ENCODE measurements at regions not wholly inside any gene's neighbourhood (a gene's known extent, or its start where the extent isn't known, plus 50 kb on each side); places are given as distances from the start of the nearest gene placed in this dataset.

DNA sequence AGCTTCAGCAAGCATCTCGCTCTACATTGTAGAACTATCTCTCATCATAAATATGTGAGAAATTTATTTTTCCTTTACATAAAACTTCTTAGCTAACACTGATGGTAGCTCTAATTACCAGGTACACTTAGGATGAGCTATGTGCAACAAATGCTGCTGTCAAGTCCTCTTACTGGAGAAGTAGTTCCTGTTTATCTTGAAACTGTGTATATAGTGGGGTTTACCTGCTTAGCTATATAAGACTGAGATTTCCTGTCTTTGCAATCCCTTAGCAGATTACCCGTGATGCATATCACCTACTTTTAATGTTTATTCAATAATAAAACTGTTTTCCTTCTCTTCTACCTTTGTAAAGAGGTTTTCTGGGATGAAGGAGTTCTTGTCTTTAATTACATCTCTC lies 98.0 kb upstream of the USP15 start:
- no peak overlapping the region for H3K4me3 ChIP-seq (IDR thresholded peaks at IDR 0.05; ENCODE audit: insufficient read depth, low read depth, low read length)
- H3K4me2 ChIP-seq: no peak overlapping the region
- H3K27me3 ChIP-seq (ENCODE audit: insufficient read depth, low read depth): no peaks in the 10 kb centered on the region
- no peaks in the 10 kb centered on the region for H3K36me3 ChIP-seq (ENCODE audit: insufficient read depth)
- no peak overlapping the region for H3K9ac ChIP-seq
- H3K27ac ChIP-seq: no peak overlapping the region
- no peaks in the 10 kb centered on the region for H3K4me1 ChIP-seq (ENCODE audit: low read depth, poor library complexity, severe bottlenecking)
- TF ChIP-seq, protein P1, sequence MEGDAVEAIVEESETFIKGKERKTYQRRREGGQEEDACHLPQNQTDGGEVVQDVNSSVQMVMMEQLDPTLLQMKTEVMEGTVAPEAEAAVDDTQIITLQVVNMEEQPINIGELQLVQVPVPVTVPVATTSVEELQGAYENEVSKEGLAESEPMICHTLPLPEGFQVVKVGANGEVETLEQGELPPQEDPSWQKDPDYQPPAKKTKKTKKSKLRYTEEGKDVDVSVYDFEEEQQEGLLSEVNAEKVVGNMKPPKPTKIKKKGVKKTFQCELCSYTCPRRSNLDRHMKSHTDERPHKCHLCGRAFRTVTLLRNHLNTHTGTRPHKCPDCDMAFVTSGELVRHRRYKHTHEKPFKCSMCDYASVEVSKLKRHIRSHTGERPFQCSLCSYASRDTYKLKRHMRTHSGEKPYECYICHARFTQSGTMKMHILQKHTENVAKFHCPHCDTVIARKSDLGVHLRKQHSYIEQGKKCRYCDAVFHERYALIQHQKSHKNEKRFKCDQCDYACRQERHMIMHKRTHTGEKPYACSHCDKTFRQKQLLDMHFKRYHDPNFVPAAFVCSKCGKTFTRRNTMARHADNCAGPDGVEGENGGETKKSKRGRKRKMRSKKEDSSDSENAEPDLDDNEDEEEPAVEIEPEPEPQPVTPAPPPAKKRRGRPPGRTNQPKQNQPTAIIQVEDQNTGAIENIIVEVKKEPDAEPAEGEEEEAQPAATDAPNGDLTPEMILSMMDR (conservative IDR thresholded peaks at IDR 0.05; ENCODE audit: low read depth, low read length): no peak
- H4K20me1 ChIP-seq (ENCODE audit: insufficient read depth): no peaks in the 10 kb centered on the region
- H2AFZ ChIP-seq (ENCODE audit: low read depth): no peak overlapping the region
- no peaks in the 10 kb centered on the region for H3K79me2 ChIP-seq (ENCODE audit: insufficient read depth, low read depth)

DNA sequence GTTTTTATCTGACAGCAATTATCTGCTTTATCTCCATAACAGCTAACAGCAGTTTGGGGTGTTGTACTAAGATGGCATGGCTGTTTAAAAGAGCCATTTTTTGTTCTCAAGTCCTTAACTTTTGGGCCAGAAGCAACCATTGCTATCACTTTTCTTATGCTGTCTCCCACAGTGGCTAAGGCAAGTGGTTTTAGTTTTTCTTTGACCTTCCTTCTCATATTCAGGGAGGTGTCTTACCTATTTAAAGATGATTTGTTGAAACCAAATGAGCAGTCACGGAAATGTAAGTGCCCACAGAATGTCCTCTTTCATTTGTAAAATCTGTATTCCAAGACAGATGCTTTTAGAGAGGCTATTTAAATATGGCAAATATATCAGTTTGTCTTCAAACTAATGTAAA lies 96.8 kb upstream of the USP15 start:
- H3K4me3 ChIP-seq (IDR thresholded peaks at IDR 0.05; ENCODE audit: insufficient read depth, low read depth, low read length): no peak overlapping the region
- H3K36me3 ChIP-seq (ENCODE audit: insufficient read depth): no peaks in the 10 kb centered on the region
- TF ChIP-seq, protein P1 (conservative IDR thresholded peaks at IDR 0.05; ENCODE audit: low read depth, low read length): no peak
- no peak overlapping the region for H3K9ac ChIP-seq
- H3K79me2 ChIP-seq (ENCODE audit: insufficient read depth, low read depth): no peaks in the 10 kb centered on the region
- H3K27me3 ChIP-seq (ENCODE audit: insufficient read depth, low read depth): no peaks in the 10 kb centered on the region
- H4K20me1 ChIP-seq (ENCODE audit: insufficient read depth): no peaks in the 10 kb centered on the region
- no peaks in the 10 kb centered on the region for H3K4me1 ChIP-seq (ENCODE audit: low read depth, poor library complexity, severe bottlenecking)
- H3K4me2 ChIP-seq: no peak overlapping the region
- no peak overlapping the region for H3K27ac ChIP-seq
- H2AFZ ChIP-seq (ENCODE audit: low read depth): no peak overlapping the region

DNA sequence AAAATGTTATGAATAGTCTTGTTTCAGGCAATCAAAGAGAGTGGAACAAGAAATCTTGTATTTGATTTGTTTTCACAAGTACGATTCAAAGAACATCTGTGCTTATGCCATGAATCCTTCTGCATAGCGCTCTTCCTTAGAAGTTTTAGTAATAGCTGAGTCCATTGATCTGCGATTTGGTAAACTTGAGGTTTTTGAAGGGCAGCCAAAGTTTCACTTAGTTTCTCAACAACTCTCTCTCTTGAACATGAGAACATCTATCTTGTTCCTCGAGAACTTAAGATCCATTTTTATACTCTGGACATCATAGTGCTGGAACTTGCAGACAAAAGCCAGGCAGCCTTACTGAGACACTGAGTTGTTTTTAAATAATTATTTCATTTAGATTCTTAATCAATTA lies 96.2 kb upstream of the USP15 start:
- Histone ChIP-seq H3K4me1 (ENCODE audit: low read depth, poor library complexity, severe bottlenecking) (no peaks in the 10 kb centered on the region), H4K20me1 (ENCODE audit: insufficient read depth) (no peaks in the 10 kb centered on the region), H3K9ac (no peak overlapping the region), H3K4me2 (no peak overlapping the region), H3K27me3 (ENCODE audit: insufficient read depth, low read depth) (no peaks in the 10 kb centered on the region), H3K79me2 (ENCODE audit: insufficient read depth, low read depth) (no peaks in the 10 kb centered on the region), H3K4me3 (IDR thresholded peaks at IDR 0.05; ENCODE audit: insufficient read depth, low read depth, low read length) (no peak overlapping the region), H2AFZ (ENCODE audit: low read depth) (no peak overlapping the region), H3K27ac (no peak overlapping the region), H3K36me3 (ENCODE audit: insufficient read depth) (no peaks in the 10 kb centered on the region)
- TF ChIP-seq, protein P1 (conservative IDR thresholded peaks at IDR 0.05; ENCODE audit: low read depth, low read length): no peak

DNA sequence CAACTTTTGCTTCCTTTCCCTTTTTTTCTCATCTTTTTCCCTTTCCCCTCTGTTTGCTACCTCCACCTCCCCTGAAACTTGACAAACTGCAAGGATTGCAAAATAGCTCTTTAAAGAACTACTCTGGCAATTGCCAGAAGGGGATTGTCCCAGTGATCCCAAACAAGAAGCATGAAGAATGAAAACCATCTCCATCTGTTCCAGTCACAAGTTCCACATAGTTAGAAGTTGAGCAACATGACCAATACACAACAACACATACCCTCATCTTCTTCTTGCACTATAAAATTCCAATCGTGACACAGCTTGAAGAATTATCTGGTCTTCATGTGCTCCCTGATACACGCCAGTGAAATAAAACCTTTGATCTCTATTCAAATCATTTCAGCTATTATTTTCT lies 93.7 kb upstream of the USP15 start:
- no peaks in the 10 kb centered on the region for H3K79me2 ChIP-seq (ENCODE audit: insufficient read depth, low read depth)
- H3K4me3 ChIP-seq (IDR thresholded peaks at IDR 0.05; ENCODE audit: insufficient read depth, low read depth, low read length): no peak overlapping the region
- no peak overlapping the region for H3K9ac ChIP-seq
- H2AFZ ChIP-seq (ENCODE audit: low read depth): no peak overlapping the region
- no peaks in the 10 kb centered on the region for H4K20me1 ChIP-seq (ENCODE audit: insufficient read depth)
- TF ChIP-seq, protein P1 (conservative IDR thresholded peaks at IDR 0.05; ENCODE audit: low read depth, low read length): no peak
- H3K27ac ChIP-seq: no peak overlapping the region
- H3K36me3 ChIP-seq (ENCODE audit: insufficient read depth): no peaks in the 10 kb centered on the region
- H3K4me1 ChIP-seq (ENCODE audit: low read depth, poor library complexity, severe bottlenecking): no peaks in the 10 kb centered on the region
- no peaks in the 10 kb centered on the region for H3K27me3 ChIP-seq (ENCODE audit: insufficient read depth, low read depth)
- no peak overlapping the region for H3K4me2 ChIP-seq

DNA sequence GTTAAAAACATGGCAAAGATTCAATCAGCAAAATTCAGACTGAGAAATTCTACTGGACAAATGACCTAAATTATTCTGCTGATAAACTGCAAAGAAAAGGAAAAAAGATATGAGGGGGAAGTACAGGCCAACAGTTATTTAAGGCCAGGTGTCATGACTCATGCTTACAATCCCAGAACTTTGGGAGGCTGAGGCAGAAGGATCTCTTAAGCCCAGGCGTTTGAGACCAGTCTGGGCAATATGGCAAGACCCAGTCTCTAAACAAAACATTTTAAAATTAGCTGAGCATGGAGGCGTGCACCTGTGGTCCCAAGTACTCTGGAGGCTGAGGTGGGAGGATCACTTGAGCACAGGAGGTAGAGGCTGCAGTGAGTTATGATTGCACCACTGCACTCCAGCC lies 91.8 kb upstream of the USP15 start:
- no peak overlapping the region for H2AFZ ChIP-seq (ENCODE audit: low read depth)
- no peak overlapping the region for H3K9ac ChIP-seq
- no peaks in the 10 kb centered on the region for H3K27me3 ChIP-seq (ENCODE audit: insufficient read depth, low read depth)
- no peaks in the 10 kb centered on the region for H3K36me3 ChIP-seq (ENCODE audit: insufficient read depth)
- no peaks in the 10 kb centered on the region for H4K20me1 ChIP-seq (ENCODE audit: insufficient read depth)
- no peaks in the 10 kb centered on the region for H3K4me1 ChIP-seq (ENCODE audit: low read depth, poor library complexity, severe bottlenecking)
- H3K4me2 ChIP-seq: no peak overlapping the region
- H3K4me3 ChIP-seq (IDR thresholded peaks at IDR 0.05; ENCODE audit: insufficient read depth, low read depth, low read length): no peak overlapping the region
- H3K79me2 ChIP-seq (ENCODE audit: insufficient read depth, low read depth): no peaks in the 10 kb centered on the region
- TF ChIP-seq, protein P1 (conservative IDR thresholded peaks at IDR 0.05; ENCODE audit: low read depth, low read length): no peak
- no peak overlapping the region for H3K27ac ChIP-seq
